ENCODE measurements at regions not wholly inside any gene's neighbourhood (a gene's known extent, or its start where the extent isn't known, plus 50 kb on each side); places are given as distances from the start of the nearest gene placed in this dataset.

GRCh38 chr3:31187380-31187779, 292.9 kb upstream of the GADL1 start:
- no peak for TF ChIP-seq CTCF (IDR thresholded peaks at IDR 0.05)
- no peak for TF ChIP-seq POLR2A (IDR thresholded peaks at IDR 0.05)
- no peak for TF ChIP-seq POLR2AphosphoS5 (IDR thresholded peaks at IDR 0.05)

All from stomach (tissue), 4 donors.